ENCODE measurements at regions not wholly inside any gene's neighbourhood (a gene's known extent, or its start where the extent isn't known, plus 50 kb on each side); places are given as distances from the start of the nearest gene placed in this dataset.
A peak's percentile ranks its signal among the peaks of the same experiment; 100 is the strongest.
"Not testable (repeated sequence)": the region's sequence is repeated elsewhere in the genome, so short reads cannot be mapped to it uniquely, and the experiment has no call there.

DNA sequence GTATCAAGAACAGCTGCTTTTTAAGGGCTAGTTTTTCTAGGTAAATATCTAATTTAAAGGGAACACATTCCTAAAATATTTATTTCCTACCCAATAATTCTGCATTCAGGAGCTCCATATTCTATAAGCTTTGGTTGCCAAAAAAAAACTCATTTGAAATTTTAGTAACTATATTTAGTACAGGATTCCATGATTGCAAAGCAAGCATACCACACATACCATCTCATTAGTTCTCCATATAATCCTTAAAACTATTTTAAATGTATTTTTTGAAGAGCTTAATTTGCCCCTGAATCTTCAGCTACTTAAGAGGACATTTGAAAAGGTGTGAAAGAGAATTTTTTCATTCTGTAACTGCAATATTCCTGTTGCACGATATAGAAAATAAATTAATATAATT, 877.0 kb downstream of the NR2F1-AS1 start:
- Histone ChIP-seq H3K27me3 (ENCODE audit: low read depth) (no peaks in the 10 kb centered on the region), H3K4me1 (no peaks in the 10 kb centered on the region), H3K9me3 (no peaks in the 10 kb centered on the region), H3K4me3 (no peak overlapping the region), H3K36me3 (no peaks in the 10 kb centered on the region), H3K27ac (no peak overlapping the region)
- ATAC-seq (no peak), DNase-seq (no peak)
- TF ChIP-seq, protein P1, sequence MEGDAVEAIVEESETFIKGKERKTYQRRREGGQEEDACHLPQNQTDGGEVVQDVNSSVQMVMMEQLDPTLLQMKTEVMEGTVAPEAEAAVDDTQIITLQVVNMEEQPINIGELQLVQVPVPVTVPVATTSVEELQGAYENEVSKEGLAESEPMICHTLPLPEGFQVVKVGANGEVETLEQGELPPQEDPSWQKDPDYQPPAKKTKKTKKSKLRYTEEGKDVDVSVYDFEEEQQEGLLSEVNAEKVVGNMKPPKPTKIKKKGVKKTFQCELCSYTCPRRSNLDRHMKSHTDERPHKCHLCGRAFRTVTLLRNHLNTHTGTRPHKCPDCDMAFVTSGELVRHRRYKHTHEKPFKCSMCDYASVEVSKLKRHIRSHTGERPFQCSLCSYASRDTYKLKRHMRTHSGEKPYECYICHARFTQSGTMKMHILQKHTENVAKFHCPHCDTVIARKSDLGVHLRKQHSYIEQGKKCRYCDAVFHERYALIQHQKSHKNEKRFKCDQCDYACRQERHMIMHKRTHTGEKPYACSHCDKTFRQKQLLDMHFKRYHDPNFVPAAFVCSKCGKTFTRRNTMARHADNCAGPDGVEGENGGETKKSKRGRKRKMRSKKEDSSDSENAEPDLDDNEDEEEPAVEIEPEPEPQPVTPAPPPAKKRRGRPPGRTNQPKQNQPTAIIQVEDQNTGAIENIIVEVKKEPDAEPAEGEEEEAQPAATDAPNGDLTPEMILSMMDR (IDR thresholded peaks at IDR 0.05): no peak
- intact Hi-C loops (cut with DNase I): no loop called here

DNA sequence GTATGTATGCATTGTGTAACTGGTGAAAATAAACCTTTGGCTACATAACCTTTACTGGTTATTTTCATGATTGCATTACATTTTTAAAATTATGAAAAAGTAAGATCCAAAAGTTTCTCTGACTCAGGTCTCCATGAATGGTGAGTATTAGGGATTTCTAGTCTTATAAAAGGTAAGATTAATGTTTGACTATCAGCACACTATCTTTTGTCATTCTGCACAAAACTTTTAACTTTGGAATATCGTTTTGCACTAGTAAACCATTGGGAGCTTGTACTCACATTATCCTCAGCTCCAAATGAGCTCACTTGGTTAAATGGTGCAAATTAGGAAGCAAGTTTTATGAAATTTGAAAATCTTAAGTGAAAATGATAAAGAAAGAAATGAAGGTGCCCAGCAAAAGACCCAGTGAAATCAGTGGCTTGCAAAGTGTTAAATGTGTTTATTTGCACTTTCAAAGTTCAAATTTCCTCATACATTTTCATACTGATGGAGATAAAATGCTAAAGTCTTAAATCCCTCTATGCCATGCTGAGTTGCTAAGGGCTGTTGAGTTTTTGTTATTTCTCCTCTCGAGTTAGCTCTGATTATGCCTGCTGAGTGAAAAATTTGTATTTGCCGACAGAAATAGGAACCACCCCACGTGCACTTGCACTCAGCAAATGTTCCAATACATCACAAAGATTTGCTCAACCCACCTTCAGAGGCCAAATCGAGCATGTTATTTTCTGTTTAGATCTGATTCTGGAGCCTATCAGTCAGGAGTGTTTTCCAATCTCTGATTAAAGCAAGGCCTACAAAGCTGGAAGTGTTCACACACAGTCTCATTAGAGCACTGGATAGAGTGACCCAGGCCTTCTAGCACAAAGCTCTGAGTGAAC, 885.7 kb downstream of the NR2F1-AS1 start:
- intact Hi-C loops (cut with DNase I): no loop called here
- H3K4me3 ChIP-seq: no peak overlapping the region
- H3K27ac ChIP-seq: no peak overlapping the region
- H3K4me1 ChIP-seq: no peaks in the 10 kb centered on the region
- TF ChIP-seq, protein P1 (IDR thresholded peaks at IDR 0.05): no peak
- ATAC-seq (no peak), DNase-seq (no peak)
- H3K36me3 ChIP-seq: no peaks in the 10 kb centered on the region
- H3K9me3 ChIP-seq: no peaks in the 10 kb centered on the region
- H3K27me3 ChIP-seq (ENCODE audit: low read depth): no peaks in the 10 kb centered on the region

GRCh38 chr5:92694067-92694466, 887.0 kb downstream of the NR2F1-AS1 start:
- H3K27ac ChIP-seq: no peak overlapping the region
- no peaks in the 10 kb centered on the region for H3K9me3 ChIP-seq
- no peaks in the 10 kb centered on the region for H3K36me3 ChIP-seq
- no peaks in the 10 kb centered on the region for H3K4me1 ChIP-seq
- H3K27me3 ChIP-seq (ENCODE audit: low read depth): no peaks in the 10 kb centered on the region
- no peak overlapping the region for H3K4me3 ChIP-seq
- TF ChIP-seq, protein P1 (IDR thresholded peaks at IDR 0.05): no peak
- DNase-seq (no peak), ATAC-seq (no peak)
- intact Hi-C loops (cut with DNase I): no loop called here

GRCh38 chr5:92691955-92692354, 889.1 kb downstream of the NR2F1-AS1 start:
- H3K4me1 ChIP-seq; H3K27ac ChIP-seq; H3K27me3 ChIP-seq (ENCODE audit: low read depth); H3K9me3 ChIP-seq; intact Hi-C loops (cut with DNase I); DNase-seq; ATAC-seq; H3K4me3 ChIP-seq; H3K36me3 ChIP-seq: not testable (repeated sequence)

- no peak overlapping the region for H3K27ac ChIP-seq
Observed at GRCh38 chr5:92687821-92688722, 892.9 kb downstream of the NR2F1-AS1 start.

More at GRCh38 chr5:92687821-92688722, 892.9 kb downstream of the NR2F1-AS1 start:
- intact Hi-C loops (cut with DNase I): no loop called here
- Histone ChIP-seq H3K27me3 (ENCODE audit: low read depth) (no peaks in the 10 kb centered on the region), H3K36me3 (no peaks in the 10 kb centered on the region), H3K9me3 (no peaks in the 10 kb centered on the region), H3K4me1 (no peaks in the 10 kb centered on the region), H3K4me3 (peak overlapping the region; percentile 15)
- ATAC-seq (peak in 1 of 2 donors; percentile 54), DNase-seq (no peak)
- TF ChIP-seq, protein P1 (IDR thresholded peaks at IDR 0.05): no peak

All from lower lobe of right lung (tissue), 2 donors.